GM23248 (cell line): ENCODE measurements at regions not wholly inside any gene's neighbourhood (a gene's known extent, or its start where the extent isn't known, plus 50 kb on each side); places are given as distances from the start of the nearest gene placed in this dataset.

Experiments used
- DNase-seq: peaks from one replicate; pipeline ENCODE4 v3.0.0-alpha.2; 2015
- H2AFZ ChIP-seq: fragments of 200-600 bp; sonication (generic); 2 replicates; pipeline ENCODE4 v1.6.1; 2016; ENCODE audit warnings: antibody characterized with exemption
- H3F3A ChIP-seq: fragments of 200-600 bp; sonication (generic); 2 replicates; pipeline ENCODE4 v1.6.1; 2016; ENCODE audit warnings: mild to moderate bottlenecking, antibody characterized with exemption, mixed run types; ENCODE audit not compliant: insufficient read depth
- H3K27ac ChIP-seq: fragments of 200-600 bp; sonication (generic); 2 replicates; pipeline ENCODE4 v1.5.1; 2016; ENCODE audit warnings: mild to moderate bottlenecking
- H3K27me3 ChIP-seq: fragments of 200-600 bp; sonication (generic); replicated peaks from 2 replicates; pipeline ENCODE4 v1.6.1; 2016; ENCODE audit warnings: mild to moderate bottlenecking; ENCODE audit not compliant: insufficient read depth
- H3K36me3 ChIP-seq: fragments of 200-600 bp; sonication (generic); 2 replicates; pipeline ENCODE4 v1.6.1; 2016; ENCODE audit warnings: low read depth, mild to moderate bottlenecking
- H3K4me1 ChIP-seq: fragments of 200-600 bp; sonication (generic); 2 replicates; pipeline ENCODE4 v1.6.1; 2016; ENCODE audit warnings: mild to moderate bottlenecking; ENCODE audit not compliant: insufficient read depth
- H3K4me2 ChIP-seq: fragments of 200-600 bp; sonication (generic); one replicate; pipeline ENCODE4 v1.6.1; 2016; ENCODE audit warnings: mild to moderate bottlenecking; ENCODE audit not compliant: unreplicated experiment
- H3K4me3 ChIP-seq: fragments of 200-600 bp; sonication (generic); 2 replicates; pipeline ENCODE4 v1.5.1; 2016; ENCODE audit warnings: mild to moderate bottlenecking
- H3K79me2 ChIP-seq: fragments of 200-600 bp; sonication (generic); 2 replicates; pipeline ENCODE4 v1.6.1; 2016; ENCODE audit warnings: mild to moderate bottlenecking; ENCODE audit not compliant: insufficient read depth
- H3K9ac ChIP-seq: fragments of 200-600 bp; sonication (generic); 2 replicates; pipeline ENCODE4 v1.6.1; 2016; ENCODE audit warnings: mild to moderate bottlenecking
- H3K9me2 ChIP-seq: fragments of 200-600 bp; sonication (generic); 2 replicates; pipeline ENCODE4 v1.6.1; 2016; ENCODE audit warnings: mixed run types, mild to moderate bottlenecking, moderate library complexity; ENCODE audit not compliant: insufficient read depth
- H3K9me3 ChIP-seq: fragments of 200-600 bp; sonication (generic); one replicate; pipeline ENCODE4 v1.6.1; 2017; ENCODE audit warnings: low read depth
- H4K20me1 ChIP-seq: fragments of 200-600 bp; sonication (generic); 2 replicates; pipeline ENCODE4 v1.6.0; 2016; ENCODE audit not compliant: insufficient read depth
- EZH2 ChIP-seq: fragments of 200-600 bp; sonication (generic); IDR thresholded peaks from 2 replicates; pipeline ENCODE4 v1.6.1; 2018; ENCODE audit warnings: antibody characterized with exemption, mild to moderate bottlenecking; ENCODE audit not compliant: insufficient read depth, poor library complexity, severe bottlenecking
- EZH2phosphoT487 ChIP-seq: fragments of 200-600 bp; sonication (generic); IDR thresholded peaks from 2 replicates; pipeline ENCODE4 v1.6.1; 2018; ENCODE audit warnings: antibody characterized with exemption, moderate library complexity, mild to moderate bottlenecking, low read depth; ENCODE audit not compliant: insufficient read depth
- WGBS, 2 experiments: methylation state at CpG; one replicate each; pipeline ENCODE4 v1.1.6; 2015 to 2017; ENCODE audit warnings: low lambda C conversion rate in 2 of 2, low coverage in 1 of 2; ENCODE audit errors: missing lambda C conversion rate in 2 of 2; 5-methylcytosine and 5-hydroxymethylcytosine counted together
- in situ Hi-C: fragments of 300-500 bp; cut with MboI; formaldehyde crosslinking; loops from 2 replicates; pipeline ENCODE4 v1.15.0; 2020

GRCh38 chr12:28650906-28651305, 460.6 kb downstream of the CCDC91 start:
- in situ Hi-C loops, result no loop called here
- no peak overlapping the region for H3K4me3 ChIP-seq
- TF ChIP-seq EZH2phosphoT487, result no peak
- TF ChIP-seq EZH2, result no peak

DNA sequence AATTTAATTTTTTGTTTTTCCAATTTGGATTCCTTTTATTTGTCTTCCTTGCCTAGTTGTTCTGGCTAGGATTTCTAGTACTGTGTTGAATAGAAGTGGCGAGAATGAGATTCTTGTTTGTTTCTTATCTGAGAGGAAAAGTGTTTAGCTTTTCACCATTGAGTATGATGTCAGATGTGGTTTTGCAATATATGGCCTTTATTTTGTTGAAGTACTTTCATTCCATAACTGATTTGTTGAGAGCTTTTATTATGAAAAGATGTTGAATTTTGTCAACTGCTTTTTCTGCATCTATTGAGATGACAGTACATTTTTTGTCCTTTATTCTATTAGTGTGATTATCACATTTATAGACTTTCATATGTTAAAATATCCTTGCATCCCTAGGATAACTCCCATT, 462.0 kb downstream of the CCDC91 start:
- Histone ChIP-seq H3K27ac (no peak overlapping the region), H3K4me2 (no peak overlapping the region), H3F3A (no peaks in the 10 kb centered on the region), H4K20me1 (no peaks in the 10 kb centered on the region), H3K9me3 (no peaks in the 10 kb centered on the region), H3K4me3 (no peak overlapping the region), H3K27me3 (no peaks in the 10 kb centered on the region), H2AFZ (no peak overlapping the region), H3K79me2 (no peaks in the 10 kb centered on the region), H3K9me2 (no peaks in the 10 kb centered on the region), H3K36me3 (no peaks in the 10 kb centered on the region), H3K4me1 (no peaks in the 10 kb centered on the region), H3K9ac (no peak overlapping the region)
- TF ChIP-seq EZH2 (no peak), EZH2phosphoT487 (no peak)
- in situ Hi-C loops, result no loop called here
- no peak for DNase-seq
- 93 to 96% methylated on average over 1 of the region's 1 CpG for WGBS, 2 experiments

More at GRCh38 chr12:28650906-28651305, 460.6 kb downstream of the CCDC91 start:
- no peaks in the 10 kb centered on the region for H3K9me3 ChIP-seq
- no peaks in the 10 kb centered on the region for H4K20me1 ChIP-seq
- H3K27me3 ChIP-seq, result no peaks in the 10 kb centered on the region
- no peak overlapping the region for H3K27ac ChIP-seq
- H3K4me2 ChIP-seq, result no peak overlapping the region
- no peaks in the 10 kb centered on the region for H3F3A ChIP-seq
- WGBS, 2 experiments, result 96 to 97% methylated on average over 1 of the region's 1 CpG
- no peak overlapping the region for H3K9ac ChIP-seq
- no peaks in the 10 kb centered on the region for H3K79me2 ChIP-seq
- H3K9me2 ChIP-seq, result no peaks in the 10 kb centered on the region
- H3K4me1 ChIP-seq, result no peaks in the 10 kb centered on the region
- DNase-seq, result no peak
- H2AFZ ChIP-seq, result no peak overlapping the region
- H3K36me3 ChIP-seq, result no peaks in the 10 kb centered on the region

- Histone ChIP-seq H3K9me2 (no peaks in the 10 kb centered on the region; the same call in 1 of the 2 replicates), H3K36me3 (no peaks in the 10 kb centered on the region), H3K27me3 (no peaks in the 10 kb centered on the region), H3F3A (no peaks in the 10 kb centered on the region), H3K79me2 (no peaks in the 10 kb centered on the region), H3K9ac (no peak overlapping the region), H4K20me1 (no peaks in the 10 kb centered on the region), H3K4me3 (no peak overlapping the region), H3K27ac (no peak overlapping the region), H3K9me3 (no peaks in the 10 kb centered on the region), H3K4me1 (no peaks in the 10 kb centered on the region), H2AFZ (no peak overlapping the region), H3K4me2 (no peak overlapping the region)
- no peak for DNase-seq
- in situ Hi-C loops, result no loop called here
- TF ChIP-seq EZH2phosphoT487 (no peak), EZH2 (no peak)
- WGBS, 2 experiments, result 89 to 93% methylated on average over 3 of the region's 3 CpGs
Measured at GRCh38 chr12:28681980-28682379, 467.1 kb upstream of the FAR2 start.

DNA sequence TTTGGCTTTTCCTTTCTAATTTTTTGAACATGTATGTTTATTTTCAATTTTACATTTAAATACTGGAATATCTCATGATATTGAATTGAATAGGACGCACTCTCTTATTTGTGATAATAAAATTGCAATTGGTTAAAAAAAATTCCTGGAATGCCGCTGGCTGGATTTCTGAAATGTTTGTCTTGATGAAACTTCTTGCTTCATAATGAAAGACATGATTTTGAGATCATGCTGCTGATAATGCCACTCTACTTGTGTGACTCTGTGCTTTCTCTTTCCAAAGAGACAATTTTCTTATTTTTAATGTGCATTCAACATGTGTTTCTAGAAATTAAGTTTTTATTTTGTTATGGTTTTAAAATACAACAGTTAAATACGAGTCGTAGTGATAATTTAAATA, 465.7 kb upstream of the FAR2 start:
- no peak for DNase-seq
- Histone ChIP-seq H3K4me3 (no peak overlapping the region), H2AFZ (0 out of 2 replicates have a peak overlapping the region, but pooled peaks have one; percentile 0), H3K9me3 (no peaks in the 10 kb centered on the region), H3K79me2 (no peaks in the 10 kb centered on the region), H3K9ac (no peak overlapping the region), H3K27me3 (no peaks in the 10 kb centered on the region), H4K20me1 (no peaks in the 10 kb centered on the region), H3K27ac (no peak overlapping the region), H3F3A (no peaks in the 10 kb centered on the region), H3K9me2 (no peaks in the 10 kb centered on the region; the same call in 1 of the 2 replicates), H3K4me1 (no peaks in the 10 kb centered on the region), H3K36me3 (no peaks in the 10 kb centered on the region), H3K4me2 (no peak overlapping the region)
- in situ Hi-C loops, result no loop called here
- TF ChIP-seq EZH2 (no peak), EZH2phosphoT487 (no peak)
- WGBS, 2 experiments, result 84 to 92% methylated on average over 4 of the region's 4 CpGs

GRCh38 chr12:28689398-28690175, 459.5 kb upstream of the FAR2 start:
- TF ChIP-seq EZH2 (no peak), EZH2phosphoT487 (no peak)
- in situ Hi-C loops, result no loop called here

More at GRCh38 chr12:28689398-28690175, 459.5 kb upstream of the FAR2 start:
- Histone ChIP-seq H3F3A (no peaks in the 10 kb centered on the region), H3K4me3 (no peak overlapping the region), H3K4me2 (no peak overlapping the region), H3K79me2 (no peaks in the 10 kb centered on the region), H2AFZ (no peak overlapping the region), H3K27me3 (no peaks in the 10 kb centered on the region), H3K36me3 (no peaks in the 10 kb centered on the region), H4K20me1 (no peaks in the 10 kb centered on the region), H3K9me3 (no peaks in the 10 kb centered on the region), H3K9ac (no peak overlapping the region), H3K9me2 (no peaks in the 10 kb centered on the region), H3K27ac (no peak overlapping the region), H3K4me1 (no peaks in the 10 kb centered on the region)
- no peak for DNase-seq
- 70 to 78% methylated on average over 4 of the region's 4 CpGs for WGBS, 2 experiments
